ENCODE measurements at regions not wholly inside any gene's neighbourhood (a gene's known extent, or its start where the extent isn't known, plus 50 kb on each side); places are given as distances from the start of the nearest gene placed in this dataset.

DNA sequence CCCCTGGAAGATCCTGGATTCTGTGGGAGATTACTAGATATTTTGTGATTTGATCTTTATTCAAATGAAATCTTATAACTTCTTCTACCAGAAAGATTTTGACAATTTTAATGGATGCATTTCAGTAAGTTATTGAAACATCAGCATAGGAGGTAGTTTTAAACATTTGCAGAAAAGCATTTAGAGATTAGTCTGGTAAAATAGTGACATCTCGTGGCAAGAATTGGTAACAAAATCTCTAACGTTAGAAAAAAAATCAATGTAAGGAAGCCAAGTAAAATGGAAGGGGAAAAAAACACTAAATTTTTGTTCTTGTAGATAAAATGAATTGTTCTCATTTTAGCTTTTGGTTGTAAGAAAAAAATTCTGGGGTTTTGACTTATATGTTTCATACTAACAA, 73.3 kb downstream of the TASL start:
- TF ChIP-seq, protein P1, sequence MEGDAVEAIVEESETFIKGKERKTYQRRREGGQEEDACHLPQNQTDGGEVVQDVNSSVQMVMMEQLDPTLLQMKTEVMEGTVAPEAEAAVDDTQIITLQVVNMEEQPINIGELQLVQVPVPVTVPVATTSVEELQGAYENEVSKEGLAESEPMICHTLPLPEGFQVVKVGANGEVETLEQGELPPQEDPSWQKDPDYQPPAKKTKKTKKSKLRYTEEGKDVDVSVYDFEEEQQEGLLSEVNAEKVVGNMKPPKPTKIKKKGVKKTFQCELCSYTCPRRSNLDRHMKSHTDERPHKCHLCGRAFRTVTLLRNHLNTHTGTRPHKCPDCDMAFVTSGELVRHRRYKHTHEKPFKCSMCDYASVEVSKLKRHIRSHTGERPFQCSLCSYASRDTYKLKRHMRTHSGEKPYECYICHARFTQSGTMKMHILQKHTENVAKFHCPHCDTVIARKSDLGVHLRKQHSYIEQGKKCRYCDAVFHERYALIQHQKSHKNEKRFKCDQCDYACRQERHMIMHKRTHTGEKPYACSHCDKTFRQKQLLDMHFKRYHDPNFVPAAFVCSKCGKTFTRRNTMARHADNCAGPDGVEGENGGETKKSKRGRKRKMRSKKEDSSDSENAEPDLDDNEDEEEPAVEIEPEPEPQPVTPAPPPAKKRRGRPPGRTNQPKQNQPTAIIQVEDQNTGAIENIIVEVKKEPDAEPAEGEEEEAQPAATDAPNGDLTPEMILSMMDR (IDR thresholded peaks at IDR 0.05) = peak; percentile 68
- no peak for TF ChIP-seq EZH2 (IDR thresholded peaks at IDR 0.05)
- no peak for TF ChIP-seq EZH2phosphoT487 (IDR thresholded peaks at IDR 0.05)

Data from neural progenitor cell (in vitro differentiated cells).